Neural progenitor cell (in vitro differentiated cells): ENCODE measurements at regions not wholly inside any gene's neighbourhood (a gene's known extent, or its start where the extent isn't known, plus 50 kb on each side); places are given as distances from the start of the nearest gene placed in this dataset.
A peak's percentile ranks its signal among the peaks of the same experiment; 100 is the strongest.

Experiments
- DNase-seq: peaks from one replicate; pipeline ENCODE4 v3.0.0-alpha.2; 2016; ENCODE audit warnings: low spot score
- H2AFZ ChIP-seq: fragments of 200-600 bp; sonication (generic); replicated peaks from 2 replicates; pipeline ENCODE4 v1.6.1; 2016; ENCODE audit warnings: antibody characterized with exemption
- H3F3A ChIP-seq: fragments of 200-600 bp; sonication (generic); 2 replicates; pipeline ENCODE4 v1.6.1; 2016; ENCODE audit warnings: antibody characterized with exemption, low read depth
- H3K27ac ChIP-seq: fragments of 200-600 bp; sonication (generic); 2 replicates; pipeline ENCODE4 v1.5.1; 2016; ENCODE audit warnings: mild to moderate bottlenecking
- H3K27me3 ChIP-seq: fragments of 200-600 bp; sonication (generic); 2 replicates; pipeline ENCODE4 v1.6.1; 2016; ENCODE audit warnings: mild to moderate bottlenecking, moderate library complexity
- H3K36me3 ChIP-seq: fragments of 200-600 bp; sonication (generic); 2 replicates; pipeline ENCODE4 v1.5.1; 2016
- H3K4me1 ChIP-seq: fragments of 200-600 bp; sonication (generic); 2 replicates; pipeline ENCODE4 v1.6.1; 2016; ENCODE audit warnings: mixed run types
- H3K4me2 ChIP-seq: fragments of 200-600 bp; sonication (generic); 2 replicates; pipeline ENCODE4 v1.6.1; 2016
- H3K4me3 ChIP-seq: fragments of 200-600 bp; sonication (generic); 2 replicates; pipeline ENCODE4 v1.5.1; 2016
- H3K79me2 ChIP-seq: fragments of 200-600 bp; sonication (generic); 2 replicates; pipeline ENCODE4 v1.6.1; 2016; ENCODE audit warnings: low read depth
- H3K9ac ChIP-seq: fragments of 200-600 bp; sonication (generic); 2 replicates; pipeline ENCODE4 v1.6.1; 2016
- H3K9me3 ChIP-seq: fragments of 200-600 bp; sonication (generic); 2 replicates; pipeline ENCODE4 v1.5.1; 2016; ENCODE audit warnings: low read depth
- H4K20me1 ChIP-seq: fragments of 200-600 bp; sonication (generic); 2 replicates; pipeline ENCODE4 v1.6.1; 2016; ENCODE audit warnings: low read depth
- H3K27ac Mint-ChIP-seq: 3 replicates; pipeline ENCODE4 v1.8.0; 2021; ENCODE audit warnings: mixed read lengths
- H3K27me3 Mint-ChIP-seq: 2 replicates; pipeline ENCODE4 v1.8.0; 2022; ENCODE audit warnings: low read depth, mild to moderate bottlenecking, inconsistent platforms, moderate library complexity, mixed read lengths; ENCODE audit not compliant: insufficient read depth
- H3K36me3 Mint-ChIP-seq: 3 replicates; pipeline ENCODE4 v1.8.0; 2021; ENCODE audit warnings: mixed read lengths
- H3K4me1 Mint-ChIP-seq: 3 replicates; pipeline ENCODE4 v1.8.0; 2021; ENCODE audit warnings: mixed read lengths
- H3K4me3 Mint-ChIP-seq: 3 replicates; pipeline ENCODE4 v1.8.0; 2021; ENCODE audit warnings: mild to moderate bottlenecking, moderate library complexity, mixed read lengths
- H3K9me3 Mint-ChIP-seq: 3 replicates; pipeline ENCODE4 v1.8.0; 2020; ENCODE audit warnings: mixed read lengths
- CTCF ChIP-seq: fragments of 200-600 bp; sonication (generic); IDR thresholded peaks from 2 replicates; pipeline ENCODE4 v1.5.1; 2017; ENCODE audit warnings: antibody characterized with exemption, mild to moderate bottlenecking
- EZH2 ChIP-seq: fragments of 200-600 bp; sonication (generic); IDR thresholded peaks from 2 replicates; pipeline ENCODE4 v1.6.1; 2017; ENCODE audit warnings: antibody characterized with exemption, mild to moderate bottlenecking, moderate library complexity
- EZH2phosphoT487 ChIP-seq: fragments of 200-600 bp; sonication (generic); IDR thresholded peaks from 2 replicates; pipeline ENCODE4 v1.6.1; 2017; ENCODE audit warnings: antibody characterized with exemption

DNA sequence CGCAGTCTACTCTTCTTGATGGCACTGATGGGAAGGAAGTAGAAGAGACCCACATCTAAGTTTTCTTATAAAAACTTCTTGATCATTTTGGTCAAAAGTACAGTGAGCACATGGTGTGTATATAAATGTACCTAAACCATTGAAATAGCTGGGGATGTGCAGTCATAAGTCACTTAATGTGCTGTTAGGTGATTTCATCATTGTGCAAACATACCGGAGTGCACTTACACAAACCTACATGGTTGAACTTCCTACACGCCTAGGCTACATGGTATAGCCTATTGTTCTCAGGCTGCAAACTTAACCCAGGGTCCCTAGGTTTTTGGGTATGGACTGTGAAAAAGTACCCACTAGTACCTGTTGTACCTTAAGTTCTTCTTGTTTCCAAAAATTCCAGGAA is 123.3 kb upstream of the ZNF438 start:
- Mint-ChIP-seq H3K36me3 (peaks cover 1% of the 10 kb centered on the region), H3K4me1 (peaks cover 25% of the 10 kb centered on the region), H3K27ac (no peak overlapping the region), H3K9me3 (no peaks in the 10 kb centered on the region), H3K27me3 (no peaks in the 10 kb centered on the region), H3K4me3 (no peak overlapping the region)
- no peak for TF ChIP-seq EZH2phosphoT487
- TF ChIP-seq EZH2: no peak
- no peak for TF ChIP-seq CTCF
- H3K27ac ChIP-seq: no peak overlapping the region
- no peak for DNase-seq
- H3K79me2 ChIP-seq: no peaks in the 10 kb centered on the region
- H4K20me1 ChIP-seq: no peaks in the 10 kb centered on the region
- H3K36me3 ChIP-seq: no peaks in the 10 kb centered on the region
- H3K4me3 ChIP-seq: no peak overlapping the region
- H3K9me3 ChIP-seq: no peaks in the 10 kb centered on the region
- H3K4me1 ChIP-seq: peaks cover 6% of the 10 kb centered on the region
- H2AFZ ChIP-seq: no peak overlapping the region
- no peak overlapping the region for H3K4me2 ChIP-seq
- H3F3A ChIP-seq: no peaks in the 10 kb centered on the region
- H3K27me3 ChIP-seq: no peaks in the 10 kb centered on the region
- H3K9ac ChIP-seq: no peak overlapping the region

GRCh38 chr10:31157123-31158010 is 125.7 kb upstream of the ZNF438 start:
- H3K4me3 ChIP-seq: no peak overlapping the region
- H3F3A ChIP-seq: no peaks in the 10 kb centered on the region
- peaks cover 24% of the 10 kb centered on the region for H3K4me1 Mint-ChIP-seq
- no peaks in the 10 kb centered on the region for H3K9me3 ChIP-seq
- H3K4me2 ChIP-seq: no peak overlapping the region
- H3K9me3 Mint-ChIP-seq: no peaks in the 10 kb centered on the region
- no peak for DNase-seq
- no peaks in the 10 kb centered on the region for H3K27me3 ChIP-seq
- H4K20me1 ChIP-seq: no peaks in the 10 kb centered on the region
- TF ChIP-seq EZH2: no peak
- no peaks in the 10 kb centered on the region for H3K36me3 ChIP-seq
- H2AFZ ChIP-seq: peak overlapping the region; percentile 94
- H3K79me2 ChIP-seq: no peaks in the 10 kb centered on the region
- H3K27me3 Mint-ChIP-seq: no peaks in the 10 kb centered on the region
- peaks cover 6% of the 10 kb centered on the region for H3K4me1 ChIP-seq
- H3K36me3 Mint-ChIP-seq: peaks cover 1% of the 10 kb centered on the region
- no peak overlapping the region for H3K27ac Mint-ChIP-seq
- no peak overlapping the region for H3K4me3 Mint-ChIP-seq
- no peak overlapping the region for H3K9ac ChIP-seq
- H3K27ac ChIP-seq: no peak overlapping the region

- Histone ChIP-seq H3K4me1 (peaks cover 6% of the 10 kb centered on the region), H3K9me3 (no peaks in the 10 kb centered on the region), H3F3A (no peaks in the 10 kb centered on the region), H3K4me3 (no peak overlapping the region), H3K9ac (no peak overlapping the region), H4K20me1 (no peaks in the 10 kb centered on the region), H2AFZ (no peak overlapping the region), H3K79me2 (no peaks in the 10 kb centered on the region), H3K36me3 (no peaks in the 10 kb centered on the region), H3K27me3 (no peaks in the 10 kb centered on the region), H3K27ac (no peak overlapping the region), H3K4me2 (no peak overlapping the region)
- Mint-ChIP-seq H3K36me3 (peaks cover 1% of the 10 kb centered on the region), H3K9me3 (no peaks in the 10 kb centered on the region), H3K4me3 (no peak overlapping the region), H3K27ac (no peak overlapping the region), H3K27me3 (no peaks in the 10 kb centered on the region), H3K4me1 (peaks cover 16% of the 10 kb centered on the region)
- TF ChIP-seq EZH2 (no peak), CTCF (no peak), EZH2phosphoT487 (no peak)
- no peak for DNase-seq
Observed at GRCh38 chr10:31158011-31158658, 126.5 kb upstream of the ZNF438 start.

GRCh38 chr10:31166606-31167005 is 134.9 kb upstream of the ZNF438 start:
- Histone ChIP-seq H3K36me3 (no peaks in the 10 kb centered on the region), H3K4me3 (no peak overlapping the region)
- H3K9me3 Mint-ChIP-seq: no peaks in the 10 kb centered on the region

More at GRCh38 chr10:31166606-31167005, 134.9 kb upstream of the ZNF438 start:
- H3K27me3 Mint-ChIP-seq: no peaks in the 10 kb centered on the region
- TF ChIP-seq EZH2phosphoT487 (no peak), CTCF (no peak), EZH2 (no peak)
- no peaks in the 10 kb centered on the region for H4K20me1 ChIP-seq
- no peak overlapping the region for H3K27ac Mint-ChIP-seq
- no peaks in the 10 kb centered on the region for H3K9me3 ChIP-seq
- H3K79me2 ChIP-seq: no peaks in the 10 kb centered on the region
- H3F3A ChIP-seq: no peaks in the 10 kb centered on the region
- no peaks in the 10 kb centered on the region for H3K36me3 Mint-ChIP-seq
- H2AFZ ChIP-seq: no peak overlapping the region
- DNase-seq: no peak
- no peaks in the 10 kb centered on the region for H3K4me1 Mint-ChIP-seq
- H3K27me3 ChIP-seq: no peaks in the 10 kb centered on the region
- no peak overlapping the region for H3K4me3 Mint-ChIP-seq
- H3K27ac ChIP-seq: no peak overlapping the region
- no peak overlapping the region for H3K9ac ChIP-seq
- no peaks in the 10 kb centered on the region for H3K4me1 ChIP-seq
- H3K4me2 ChIP-seq: no peak overlapping the region
